DMS153 treated with DMSO at 0.1 percent for 48 hours (cell line): ENCODE measurements at regions not wholly inside any gene's neighbourhood (a gene's known extent, or its start where the extent isn't known, plus 50 kb on each side); places are given as distances from the start of the nearest gene placed in this dataset.

Source experiments
- DNase-seq: peaks from one replicate; lab custom pipeline; 2025; ENCODE audit not compliant: unreplicated experiment; lab: John Stamatoyannopoulos, UW

- DNase-seq = no peak
Measured at GRCh38 chr9:71383308-71383940, 262.0 kb upstream of the TRPM3 start.

GRCh38 chr9:71368157-71368556 lies 246.7 kb upstream of the TRPM3 start:
- DNase-seq = no peak

- DNase-seq = no peak
Measured at GRCh38 chr9:71364186-71364955, 242.9 kb upstream of the TRPM3 start.

GRCh38 chr9:71363286-71363961 lies 242.0 kb upstream of the TRPM3 start:
- DNase-seq = no peak

GRCh38 chr9:71361357-71361756 lies 239.9 kb upstream of the TRPM3 start:
- DNase-seq = no peak

GRCh38 chr9:71357346-71357745 lies 235.9 kb upstream of the TRPM3 start:
- no peak for DNase-seq

- no peak for DNase-seq
Measured at GRCh38 chr9:71355884-71356283, 234.5 kb upstream of the TRPM3 start.

GRCh38 chr9:71353720-71354119 lies 232.3 kb upstream of the TRPM3 start:
- DNase-seq = no peak

GRCh38 chr9:71352837-71353236 lies 231.4 kb upstream of the TRPM3 start:
- DNase-seq = no peak

GRCh38 chr9:71349218-71349617 lies 227.8 kb upstream of the TRPM3 start:
- no peak for DNase-seq

GRCh38 chr9:71333321-71333720 lies 211.9 kb upstream of the TRPM3 start:
- DNase-seq = no peak

GRCh38 chr9:71331603-71332002 lies 210.2 kb upstream of the TRPM3 start:
- DNase-seq = no peak

- DNase-seq = no peak
Measured at GRCh38 chr9:71329873-71330272, 208.5 kb upstream of the TRPM3 start.

- no peak for DNase-seq
Measured at GRCh38 chr9:71326360-71326759, 204.9 kb upstream of the TRPM3 start.

- no peak for DNase-seq
Measured at GRCh38 chr9:71323357-71323756, 201.9 kb upstream of the TRPM3 start.

GRCh38 chr9:71322311-71322710 lies 200.9 kb upstream of the TRPM3 start:
- DNase-seq = no peak

GRCh38 chr9:71308454-71308853 lies 187.0 kb upstream of the TRPM3 start:
- no peak for DNase-seq

- DNase-seq = no peak
Measured at GRCh38 chr9:71306134-71306533, 184.7 kb upstream of the TRPM3 start.

GRCh38 chr9:71303351-71303750 lies 181.9 kb upstream of the TRPM3 start:
- no peak for DNase-seq

GRCh38 chr9:71302776-71303175 lies 181.4 kb upstream of the TRPM3 start:
- DNase-seq = no peak

GRCh38 chr9:71295928-71296327 lies 174.5 kb upstream of the TRPM3 start:
- no peak for DNase-seq

- DNase-seq = no peak
Measured at GRCh38 chr9:71286146-71286545, 164.7 kb upstream of the TRPM3 start.
